ENCODE measurements at regions not wholly inside any gene's neighbourhood (a gene's known extent, or its start where the extent isn't known, plus 50 kb on each side); places are given as distances from the start of the nearest gene placed in this dataset.

GRCh38 chr15:26043018-26043417 is 179.9 kb upstream of the ATP10A start:
- TF ChIP-seq POLR2A (IDR thresholded peaks at IDR 0.05; ENCODE audit: low read depth) = no peak
- TF ChIP-seq CTCF (IDR thresholded peaks at IDR 0.05) = no peak
- TF ChIP-seq EP300 (IDR thresholded peaks at IDR 0.05) = no peak
